Astrocyte (in vitro differentiated cells and primary cell): ENCODE measurements at regions not wholly inside any gene's neighbourhood (a gene's known extent, or its start where the extent isn't known, plus 50 kb on each side); places are given as distances from the start of the nearest gene placed in this dataset.
A peak's percentile ranks its signal among the peaks of the same experiment; 100 is the strongest.

ENCODE experiments used
- DNase-seq: peaks from one replicate; pipeline ENCODE4 v3.0.0-alpha.2; 2010; ENCODE audit warnings: low read depth
- FAIRE-seq: peaks from 2 replicates; lab custom pipeline; 2011; peaks lifted over from hg19 to GRCh38; lab: Jason Lieb, UNC
- H2AFZ ChIP-seq: 2 replicates; pipeline ENCODE4 v1.6.0; 2012; ENCODE audit warnings: low read depth, low read length, inconsistent platforms
- H3K27ac ChIP-seq: 2 replicates; pipeline ENCODE4 v1.5.1; 2011; ENCODE audit warnings: low read depth, low read length, inconsistent platforms
- H3K27me3 ChIP-seq: 2 replicates; pipeline ENCODE4 v1.6.0; 2011; ENCODE audit warnings: low read length, inconsistent platforms; ENCODE audit not compliant: insufficient read depth
- H3K36me3 ChIP-seq: 2 replicates; pipeline ENCODE4 v1.5.1; 2011; ENCODE audit warnings: low read length, inconsistent platforms; ENCODE audit not compliant: insufficient read depth
- H3K4me1 ChIP-seq: 2 replicates; pipeline ENCODE4 v1.5.1; 2011; ENCODE audit warnings: low read length, inconsistent platforms; ENCODE audit not compliant: insufficient read depth
- H3K4me2 ChIP-seq: 2 replicates; pipeline ENCODE4 v1.6.0; 2012; ENCODE audit warnings: low read length, inconsistent platforms
- H3K4me3 ChIP-seq: 2 replicates; pipeline ENCODE4 v1.5.1; 2011; ENCODE audit warnings: low read depth, mild to moderate bottlenecking, low read length, inconsistent platforms; ENCODE audit not compliant: insufficient read depth
- H3K79me2 ChIP-seq: 2 replicates; pipeline ENCODE4 v1.6.0; 2012; ENCODE audit warnings: mild to moderate bottlenecking, low read length, inconsistent platforms; ENCODE audit not compliant: insufficient read depth
- H3K9ac ChIP-seq: 2 replicates; pipeline ENCODE4 v1.6.0; 2012; ENCODE audit warnings: mild to moderate bottlenecking, low read length, inconsistent platforms
- H3K9me3 ChIP-seq: 2 replicates; pipeline ENCODE4 v1.5.1; 2012; ENCODE audit warnings: low read depth, mild to moderate bottlenecking, low read length, inconsistent platforms; ENCODE audit not compliant: insufficient read depth
- H4K20me1 ChIP-seq: 2 replicates; pipeline ENCODE4 v1.6.0; 2012; ENCODE audit warnings: low read length, inconsistent platforms; ENCODE audit not compliant: insufficient read depth
- H3K27ac Mint-ChIP-seq: one replicate; pipeline ENCODE4 v1.8.0; 2021; ENCODE audit warnings: mild to moderate bottlenecking, mixed read lengths; ENCODE audit not compliant: unreplicated experiment
- H3K27me3 Mint-ChIP-seq: one replicate; pipeline ENCODE4 v1.8.0; 2021; ENCODE audit warnings: low read depth, mixed read lengths; ENCODE audit not compliant: unreplicated experiment
- H3K36me3 Mint-ChIP-seq: one replicate; pipeline ENCODE4 v1.8.0; 2021; ENCODE audit warnings: low read depth, mixed read lengths; ENCODE audit not compliant: unreplicated experiment
- H3K4me1 Mint-ChIP-seq: one replicate; pipeline ENCODE4 v1.8.0; 2021; ENCODE audit warnings: low read depth, mixed read lengths; ENCODE audit not compliant: unreplicated experiment
- H3K4me3 Mint-ChIP-seq: one replicate; pipeline ENCODE4 v1.8.0; 2021; ENCODE audit warnings: mild to moderate bottlenecking, moderate library complexity, mixed read lengths; ENCODE audit not compliant: unreplicated experiment
- H3K9me3 Mint-ChIP-seq: one replicate; pipeline ENCODE4 v1.8.0; 2021; ENCODE audit warnings: mild to moderate bottlenecking, mixed read lengths; ENCODE audit not compliant: unreplicated experiment
- EZH2 ChIP-seq: IDR thresholded peaks from 2 replicates; pipeline ENCODE4 v1.6.1; 2012; ENCODE audit warnings: mild to moderate bottlenecking, low read length, inconsistent platforms; ENCODE audit not compliant: insufficient read depth
- TF ChIP-seq, protein P1 (sequence below): IDR thresholded peaks from 2 replicates; pipeline ENCODE4 v1.5.1; 2011; ENCODE audit warnings: low read depth, mild to moderate bottlenecking, inconsistent platforms, low read length, moderate library complexity; ENCODE audit not compliant: insufficient read depth

- Histone ChIP-seq H3K4me3 (no peak overlapping the region), H3K9me3 (no peaks in the 10 kb centered on the region), H3K4me2 (no peak overlapping the region), H3K9ac (no peak overlapping the region), H3K27ac (no peak overlapping the region), H4K20me1 (no peaks in the 10 kb centered on the region), H2AFZ (no peak overlapping the region), H3K36me3 (no peaks in the 10 kb centered on the region), H3K79me2 (no peaks in the 10 kb centered on the region), H3K4me1 (no peaks in the 10 kb centered on the region), H3K27me3 (peaks cover 4% of the 10 kb centered on the region)
- Mint-ChIP-seq H3K27ac (no peak overlapping the region), H3K9me3 (peaks cover 2% of the 10 kb centered on the region), H3K36me3 (no peaks in the 10 kb centered on the region), H3K27me3 (no peaks in the 10 kb centered on the region), H3K4me1 (peaks cover 4% of the 10 kb centered on the region), H3K4me3 (no peak overlapping the region)
- FAIRE-seq (no peak), DNase-seq (peak; percentile 49)
- TF ChIP-seq, protein P1, sequence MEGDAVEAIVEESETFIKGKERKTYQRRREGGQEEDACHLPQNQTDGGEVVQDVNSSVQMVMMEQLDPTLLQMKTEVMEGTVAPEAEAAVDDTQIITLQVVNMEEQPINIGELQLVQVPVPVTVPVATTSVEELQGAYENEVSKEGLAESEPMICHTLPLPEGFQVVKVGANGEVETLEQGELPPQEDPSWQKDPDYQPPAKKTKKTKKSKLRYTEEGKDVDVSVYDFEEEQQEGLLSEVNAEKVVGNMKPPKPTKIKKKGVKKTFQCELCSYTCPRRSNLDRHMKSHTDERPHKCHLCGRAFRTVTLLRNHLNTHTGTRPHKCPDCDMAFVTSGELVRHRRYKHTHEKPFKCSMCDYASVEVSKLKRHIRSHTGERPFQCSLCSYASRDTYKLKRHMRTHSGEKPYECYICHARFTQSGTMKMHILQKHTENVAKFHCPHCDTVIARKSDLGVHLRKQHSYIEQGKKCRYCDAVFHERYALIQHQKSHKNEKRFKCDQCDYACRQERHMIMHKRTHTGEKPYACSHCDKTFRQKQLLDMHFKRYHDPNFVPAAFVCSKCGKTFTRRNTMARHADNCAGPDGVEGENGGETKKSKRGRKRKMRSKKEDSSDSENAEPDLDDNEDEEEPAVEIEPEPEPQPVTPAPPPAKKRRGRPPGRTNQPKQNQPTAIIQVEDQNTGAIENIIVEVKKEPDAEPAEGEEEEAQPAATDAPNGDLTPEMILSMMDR = no peak
- TF ChIP-seq EZH2 = no peak
Measured at GRCh38 chr9:79977510-79978197, 405.9 kb downstream of the TLE4 start.

GRCh38 chr9:79977074-79977435 is 405.3 kb downstream of the TLE4 start:
- no peaks in the 10 kb centered on the region for H3K27me3 Mint-ChIP-seq
- TF ChIP-seq, protein P1 = no peak
- no peak for TF ChIP-seq EZH2
- no peaks in the 10 kb centered on the region for H3K4me1 ChIP-seq
- no peak for FAIRE-seq
- H3K9me3 ChIP-seq = no peaks in the 10 kb centered on the region
- H3K9ac ChIP-seq = no peak overlapping the region
- no peak overlapping the region for H3K4me3 Mint-ChIP-seq
- no peaks in the 10 kb centered on the region for H4K20me1 ChIP-seq
- no peak overlapping the region for H3K27ac Mint-ChIP-seq
- H3K4me2 ChIP-seq = no peak overlapping the region
- H3K9me3 Mint-ChIP-seq = peaks cover 2% of the 10 kb centered on the region
- no peak overlapping the region for H3K27ac ChIP-seq
- H3K36me3 Mint-ChIP-seq = no peaks in the 10 kb centered on the region
- no peaks in the 10 kb centered on the region for H3K36me3 ChIP-seq
- no peak overlapping the region for H2AFZ ChIP-seq
- H3K4me3 ChIP-seq = no peak overlapping the region
- no peak for DNase-seq
- peaks cover 5% of the 10 kb centered on the region for H3K27me3 ChIP-seq
- peaks cover 4% of the 10 kb centered on the region for H3K4me1 Mint-ChIP-seq
- no peaks in the 10 kb centered on the region for H3K79me2 ChIP-seq

DNA sequence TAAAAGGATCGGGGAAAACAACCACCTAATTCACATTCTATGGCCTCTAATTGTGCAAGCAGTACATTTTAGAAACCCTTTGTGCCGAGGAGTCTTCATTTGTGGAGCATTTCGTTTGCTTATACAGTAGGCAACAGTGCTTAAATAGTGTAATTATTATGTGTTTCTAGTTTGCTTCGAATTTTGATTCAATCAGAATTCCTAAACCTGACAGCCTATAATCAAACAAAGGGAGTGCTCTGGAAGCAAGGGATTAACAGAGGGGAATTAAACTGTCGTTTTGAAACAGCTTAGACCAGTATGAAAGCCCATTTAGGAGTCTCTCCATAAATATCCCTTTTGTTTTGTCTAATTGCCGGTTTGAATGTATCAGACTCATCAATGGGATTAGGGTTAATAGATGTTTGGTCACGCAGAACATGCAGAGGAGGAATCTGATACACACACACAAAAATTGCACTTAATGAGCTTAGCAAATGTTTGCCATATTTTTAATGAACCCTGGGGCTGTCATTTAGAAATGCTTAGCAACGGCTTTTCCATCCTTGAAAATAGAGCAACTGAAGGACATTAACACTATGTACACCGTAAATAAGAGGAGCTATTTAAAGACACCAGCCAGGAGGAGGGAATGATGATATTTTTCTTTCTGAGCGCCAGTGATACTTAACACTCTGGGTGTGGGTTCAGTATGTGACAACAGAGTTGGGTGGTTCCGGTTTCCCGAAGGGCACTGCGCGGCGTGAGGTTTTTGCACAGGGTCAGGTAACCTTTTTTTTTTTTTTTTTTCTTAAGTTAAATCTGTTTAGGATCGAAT is 404.7 kb downstream of the TLE4 start:
- Histone ChIP-seq H2AFZ (no peak overlapping the region), H3K27ac (no peak overlapping the region)
- FAIRE-seq = no peak

More for the DNA sequence above, 404.7 kb downstream of the TLE4 start:
- H3K9me3 ChIP-seq = no peaks in the 10 kb centered on the region
- Mint-ChIP-seq H3K9me3 (peaks cover 2% of the 10 kb centered on the region), H3K27me3 (no peaks in the 10 kb centered on the region), H3K36me3 (no peaks in the 10 kb centered on the region), H3K27ac (no peak overlapping the region), H3K4me1 (peaks cover 4% of the 10 kb centered on the region), H3K4me3 (no peak overlapping the region)
- peaks cover 7% of the 10 kb centered on the region for H3K27me3 ChIP-seq
- H3K36me3 ChIP-seq = no peaks in the 10 kb centered on the region
- H3K4me2 ChIP-seq = peak overlapping the region; percentile 15
- no peak for DNase-seq
- no peak for TF ChIP-seq EZH2
- TF ChIP-seq, protein P1 = no peak
- H3K4me3 ChIP-seq = no peak overlapping the region
- no peak overlapping the region for H3K9ac ChIP-seq
- H3K4me1 ChIP-seq = no peaks in the 10 kb centered on the region
- no peaks in the 10 kb centered on the region for H3K79me2 ChIP-seq
- no peaks in the 10 kb centered on the region for H4K20me1 ChIP-seq
